Osteoblast (primary cell): ENCODE measurements at regions not wholly inside any gene's neighbourhood (a gene's known extent, or its start where the extent isn't known, plus 50 kb on each side); places are given as distances from the start of the nearest gene placed in this dataset.

Source experiments
- DNase-seq: peaks from one replicate; pipeline ENCODE4 v3.0.0; 2011; ENCODE audit warnings: low spot score, mixed read lengths; ENCODE audit not compliant: insufficient read length; ENCODE audit errors: missing footprints
- H2AFZ ChIP-seq: 2 replicates; pipeline ENCODE4 v1.6.0; 2011; ENCODE audit warnings: mild to moderate bottlenecking, low read length
- H3K27ac ChIP-seq: 2 replicates; pipeline ENCODE4 v1.5.1; 2011; ENCODE audit warnings: mild to moderate bottlenecking, low read depth, low read length, moderate library complexity
- H3K27me3 ChIP-seq: 2 replicates; pipeline ENCODE4 v1.6.0; 2012; ENCODE audit warnings: mild to moderate bottlenecking, control low read depth, inconsistent platforms, low read length, moderate library complexity; ENCODE audit not compliant: insufficient read depth
- H3K36me3 ChIP-seq: 2 replicates; pipeline ENCODE4 v1.5.1; 2011; ENCODE audit warnings: mild to moderate bottlenecking, low read length, control low read depth, moderate library complexity; ENCODE audit not compliant: insufficient read depth
- H3K4me1 ChIP-seq: 2 replicates; pipeline ENCODE4 v1.5.1; 2011; ENCODE audit warnings: mild to moderate bottlenecking, low read length, control low read depth, moderate library complexity; ENCODE audit not compliant: insufficient read depth
- H3K4me2 ChIP-seq: 2 replicates; pipeline ENCODE4 v1.6.0; 2011; ENCODE audit warnings: mild to moderate bottlenecking, low read length; ENCODE audit not compliant: insufficient read depth
- H3K4me3 ChIP-seq: fragments of 200-600 bp; sonication (generic); 3 replicates; pipeline ENCODE4 v1.5.1; 2012; ENCODE audit warnings: mild to moderate bottlenecking, low read length, inconsistent platforms; ENCODE audit not compliant: insufficient read depth
- H3K79me2 ChIP-seq: 2 replicates; pipeline ENCODE4 v1.6.0; 2012; ENCODE audit warnings: mild to moderate bottlenecking, low read length, control low read depth, inconsistent platforms; ENCODE audit not compliant: insufficient read depth
- H3K9me3 ChIP-seq: 2 replicates; pipeline ENCODE4 v1.5.1; 2011; ENCODE audit warnings: low read depth, low read length, control low read depth
- H4K20me1 ChIP-seq: 2 replicates; pipeline ENCODE4 v1.6.0; 2012; ENCODE audit warnings: mild to moderate bottlenecking, low read length, control low read depth; ENCODE audit not compliant: insufficient read depth
- TF ChIP-seq, protein P1 (sequence below): IDR thresholded peaks from 2 replicates; pipeline ENCODE4 v1.5.1; 2011; ENCODE audit warnings: mild to moderate bottlenecking, low read depth, low read length, moderate library complexity; ENCODE audit errors: extremely low read depth

DNA sequence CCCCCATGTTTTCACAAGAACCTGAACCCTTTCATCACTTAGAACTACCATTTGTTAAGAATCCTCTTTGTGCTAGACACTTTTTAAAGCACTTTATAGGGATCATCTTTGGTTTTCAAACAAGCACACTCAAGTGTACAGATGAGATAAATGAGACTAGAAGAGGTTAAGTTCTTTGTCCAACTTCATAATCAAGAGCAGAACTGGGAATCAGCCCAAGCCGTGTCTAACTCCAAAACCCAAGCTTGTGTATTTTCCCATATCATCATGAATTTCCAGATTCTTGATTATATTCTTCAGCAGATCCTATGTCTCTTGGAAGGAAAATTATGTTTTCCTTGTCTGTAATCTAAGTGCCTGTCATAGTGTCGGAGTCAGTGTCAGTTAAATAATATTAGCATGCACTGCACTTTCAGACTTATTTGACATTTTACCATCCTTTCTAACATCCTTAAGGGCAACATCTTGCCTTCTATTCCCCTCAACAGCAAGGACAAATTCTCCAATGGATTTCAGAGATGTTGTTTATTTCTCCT, 123.0 kb upstream of the SETBP1 start:
- TF ChIP-seq, protein P1, sequence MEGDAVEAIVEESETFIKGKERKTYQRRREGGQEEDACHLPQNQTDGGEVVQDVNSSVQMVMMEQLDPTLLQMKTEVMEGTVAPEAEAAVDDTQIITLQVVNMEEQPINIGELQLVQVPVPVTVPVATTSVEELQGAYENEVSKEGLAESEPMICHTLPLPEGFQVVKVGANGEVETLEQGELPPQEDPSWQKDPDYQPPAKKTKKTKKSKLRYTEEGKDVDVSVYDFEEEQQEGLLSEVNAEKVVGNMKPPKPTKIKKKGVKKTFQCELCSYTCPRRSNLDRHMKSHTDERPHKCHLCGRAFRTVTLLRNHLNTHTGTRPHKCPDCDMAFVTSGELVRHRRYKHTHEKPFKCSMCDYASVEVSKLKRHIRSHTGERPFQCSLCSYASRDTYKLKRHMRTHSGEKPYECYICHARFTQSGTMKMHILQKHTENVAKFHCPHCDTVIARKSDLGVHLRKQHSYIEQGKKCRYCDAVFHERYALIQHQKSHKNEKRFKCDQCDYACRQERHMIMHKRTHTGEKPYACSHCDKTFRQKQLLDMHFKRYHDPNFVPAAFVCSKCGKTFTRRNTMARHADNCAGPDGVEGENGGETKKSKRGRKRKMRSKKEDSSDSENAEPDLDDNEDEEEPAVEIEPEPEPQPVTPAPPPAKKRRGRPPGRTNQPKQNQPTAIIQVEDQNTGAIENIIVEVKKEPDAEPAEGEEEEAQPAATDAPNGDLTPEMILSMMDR: no peak
- H3K4me2 ChIP-seq: no peak overlapping the region
- H3K4me1 ChIP-seq: no peaks in the 10 kb centered on the region
- no peaks in the 10 kb centered on the region for H4K20me1 ChIP-seq
- H3K27me3 ChIP-seq: no peaks in the 10 kb centered on the region
- DNase-seq: no peak
- no peak overlapping the region for H3K4me3 ChIP-seq
- no peaks in the 10 kb centered on the region for H3K79me2 ChIP-seq
- no peak overlapping the region for H3K27ac ChIP-seq
- no peaks in the 10 kb centered on the region for H3K36me3 ChIP-seq
- no peaks in the 10 kb centered on the region for H3K9me3 ChIP-seq
- no peak overlapping the region for H2AFZ ChIP-seq

- Histone ChIP-seq H3K27me3 (no peaks in the 10 kb centered on the region), H3K36me3 (no peaks in the 10 kb centered on the region), H2AFZ (no peak overlapping the region), H3K79me2 (no peaks in the 10 kb centered on the region), H3K4me2 (no peak overlapping the region), H4K20me1 (no peaks in the 10 kb centered on the region), H3K4me3 (no peak overlapping the region), H3K9me3 (no peaks in the 10 kb centered on the region), H3K27ac (no peak overlapping the region), H3K4me1 (no peaks in the 10 kb centered on the region)
- no peak for DNase-seq
- TF ChIP-seq, protein P1: no peak
Observed at GRCh38 chr18:44558767-44559166, 121.9 kb upstream of the SETBP1 start.

DNA sequence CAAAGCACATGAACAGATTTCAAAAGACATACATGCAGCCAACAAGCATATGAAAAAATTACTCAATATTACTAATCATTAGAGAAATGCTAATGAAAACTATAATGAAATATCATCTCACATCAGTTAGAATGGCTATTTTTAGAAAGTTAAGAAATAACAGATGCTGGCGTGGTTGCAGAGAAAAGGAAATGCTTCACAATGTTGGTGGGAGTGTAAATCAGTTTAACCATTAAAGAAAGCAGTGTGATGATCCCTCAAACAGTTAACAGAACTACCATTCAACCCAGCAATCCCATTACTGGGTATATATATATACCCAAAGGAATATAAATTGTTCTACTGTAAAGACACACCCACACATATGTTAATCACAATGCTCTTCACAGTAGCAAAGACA, 117.7 kb upstream of the SETBP1 start:
- Histone ChIP-seq H3K4me3 (no peak overlapping the region), H3K4me1 (no peaks in the 10 kb centered on the region), H3K27ac (no peak overlapping the region), H3K9me3 (no peaks in the 10 kb centered on the region), H3K4me2 (no peak overlapping the region), H4K20me1 (no peaks in the 10 kb centered on the region), H3K27me3 (no peaks in the 10 kb centered on the region), H2AFZ (no peak overlapping the region), H3K36me3 (no peaks in the 10 kb centered on the region), H3K79me2 (no peaks in the 10 kb centered on the region)
- DNase-seq: no peak
- TF ChIP-seq, protein P1: no peak

DNA sequence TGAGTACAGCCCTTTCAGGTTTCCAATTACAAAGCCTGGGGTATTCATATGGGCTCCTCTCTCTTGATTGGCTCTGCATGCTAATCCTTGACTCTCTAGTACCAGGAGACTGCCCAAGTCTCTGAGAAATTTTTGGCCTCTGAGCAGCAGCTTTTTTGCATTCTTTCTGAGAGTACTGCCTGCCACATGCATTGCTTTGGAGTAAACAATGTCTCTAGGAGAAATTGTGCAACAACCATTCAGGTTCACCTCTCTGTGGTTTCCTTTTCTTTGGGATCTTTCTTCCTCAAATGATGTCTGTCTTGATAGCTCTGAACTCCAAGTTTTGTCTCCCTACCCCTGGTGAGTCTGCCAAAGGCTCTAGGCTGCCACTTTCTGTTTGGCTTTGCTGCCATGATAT, 115.8 kb upstream of the SETBP1 start:
- no peaks in the 10 kb centered on the region for H3K27me3 ChIP-seq
- no peak overlapping the region for H3K27ac ChIP-seq
- DNase-seq: no peak
- H4K20me1 ChIP-seq: no peaks in the 10 kb centered on the region
- no peaks in the 10 kb centered on the region for H3K36me3 ChIP-seq
- H3K9me3 ChIP-seq: no peaks in the 10 kb centered on the region
- H3K4me1 ChIP-seq: no peaks in the 10 kb centered on the region
- H3K4me3 ChIP-seq: no peak overlapping the region
- TF ChIP-seq, protein P1: no peak
- H3K79me2 ChIP-seq: no peaks in the 10 kb centered on the region
- no peak overlapping the region for H3K4me2 ChIP-seq
- H2AFZ ChIP-seq: no peak overlapping the region
